ENCODE measurements at regions not wholly inside any gene's neighbourhood (a gene's known extent, or its start where the extent isn't known, plus 50 kb on each side); places are given as distances from the start of the nearest gene placed in this dataset.

GRCh38 chr7:142454862-142455261 lies 197.0 kb upstream of the PRSS58 start:
- no peak for DNase-seq
- TF ChIP-seq CTCF (conservative IDR thresholded peaks at IDR 0.05) (no peak), EZH2 (IDR thresholded peaks at IDR 0.05; ENCODE audit: low read depth) (no peak)
- no peaks in the 10 kb centered on the region for H3K9me3 ChIP-seq (ENCODE audit: insufficient read depth, low read depth)
- POLR2A ChIA-PET (ENCODE audit: unreplicated experiment) = interaction anchor here (0.6 kb wide), 1 partner anchor 123 kb away, joined by 6 read pairs; no protein-coding TSS in a partner anchor
- H2AFZ ChIP-seq = no peak overlapping the region
- no peak overlapping the region for H3K27ac ChIP-seq
- H3K4me3 ChIP-seq = no peak overlapping the region
- no TSS peak for BruUV-seq (replicated peaks)
- no peak overlapping the region for H3K4me2 ChIP-seq
- intact Hi-C loops (cut with micrococcal nuclease; ENCODE audit: unreplicated experiment) = loop anchor here (5.0 kb wide), 2 partner anchors 132 to 478 kb away; no protein-coding TSS in a partner anchor
- peaks cover 5% of the 10 kb centered on the region; the same call in 1 of the 2 replicates for H3F3A ChIP-seq (ENCODE audit: insufficient read depth, low read depth)
- no peaks in the 10 kb centered on the region for H3K36me3 ChIP-seq (ENCODE audit: low read depth)
- no peaks in the 10 kb centered on the region for H3K79me2 ChIP-seq (ENCODE audit: low read depth)
- no peaks in the 10 kb centered on the region for H3K9me2 ChIP-seq (ENCODE audit: insufficient read depth)
- H3K4me1 ChIP-seq (replicated peaks; ENCODE audit: insufficient read depth) = peaks cover 9% of the 10 kb centered on the region
- CTCF ChIA-PET = no interaction called here
- no peaks in the 10 kb centered on the region for H3K27me3 ChIP-seq (ENCODE audit: insufficient read depth, low read depth)
- H4K20me1 ChIP-seq (ENCODE audit: insufficient read depth) = no peaks in the 10 kb centered on the region

GRCh38 chr7:142452791-142453190 lies 194.9 kb upstream of the PRSS58 start:
- Histone ChIP-seq H2AFZ (no peak overlapping the region), H3K36me3 (ENCODE audit: low read depth) (no peaks in the 10 kb centered on the region), H3K27me3 (ENCODE audit: insufficient read depth, low read depth) (no peaks in the 10 kb centered on the region), H3K27ac (no peak overlapping the region), H3K4me2 (no peak overlapping the region), H3K9me3 (ENCODE audit: insufficient read depth, low read depth) (no peaks in the 10 kb centered on the region), H3K79me2 (ENCODE audit: low read depth) (no peaks in the 10 kb centered on the region), H4K20me1 (ENCODE audit: insufficient read depth) (no peaks in the 10 kb centered on the region), H3F3A (ENCODE audit: insufficient read depth, low read depth) (no peaks in the 10 kb centered on the region), H3K4me1 (replicated peaks; ENCODE audit: insufficient read depth) (no peaks in the 10 kb centered on the region), H3K4me3 (no peak overlapping the region), H3K9me2 (ENCODE audit: insufficient read depth) (no peaks in the 10 kb centered on the region)
- no peak for DNase-seq
- ChIA-PET POLR2A (ENCODE audit: unreplicated experiment) (no interaction called here), CTCF (no interaction called here)
- intact Hi-C loops (cut with micrococcal nuclease; ENCODE audit: unreplicated experiment) = no loop called here
- TF ChIP-seq CTCF (conservative IDR thresholded peaks at IDR 0.05) = no peak
- TF ChIP-seq EZH2 (IDR thresholded peaks at IDR 0.05; ENCODE audit: low read depth) = no peak
- no TSS peak for BruUV-seq (replicated peaks)

- no TSS peak for BruUV-seq (replicated peaks)
- H3K4me3 ChIP-seq = no peak overlapping the region
- no peaks in the 10 kb centered on the region for H3K9me2 ChIP-seq (ENCODE audit: insufficient read depth)
- DNase-seq = no peak
- H3F3A ChIP-seq (ENCODE audit: insufficient read depth, low read depth) = no peaks in the 10 kb centered on the region
- H3K27me3 ChIP-seq (ENCODE audit: insufficient read depth, low read depth) = no peaks in the 10 kb centered on the region
- no peak overlapping the region for H2AFZ ChIP-seq
- ChIA-PET POLR2A (ENCODE audit: unreplicated experiment) (no interaction called here), CTCF (interaction anchor here (0.5 kb wide), 1 partner anchor 313 kb away, joined by 4 read pairs; no protein-coding TSS in a partner anchor)
- intact Hi-C loops (cut with micrococcal nuclease; ENCODE audit: unreplicated experiment) = no loop called here
- H3K4me1 ChIP-seq (replicated peaks; ENCODE audit: insufficient read depth) = no peaks in the 10 kb centered on the region
- TF ChIP-seq EZH2 (IDR thresholded peaks at IDR 0.05; ENCODE audit: low read depth) (no peak), CTCF (conservative IDR thresholded peaks at IDR 0.05) (no peak)
- H3K27ac ChIP-seq = no peak overlapping the region
- no peaks in the 10 kb centered on the region for H3K9me3 ChIP-seq (ENCODE audit: insufficient read depth, low read depth)
- H3K4me2 ChIP-seq = no peak overlapping the region
- no peaks in the 10 kb centered on the region for H4K20me1 ChIP-seq (ENCODE audit: insufficient read depth)
- no peaks in the 10 kb centered on the region for H3K79me2 ChIP-seq (ENCODE audit: low read depth)
- H3K36me3 ChIP-seq (ENCODE audit: low read depth) = no peaks in the 10 kb centered on the region
These were observed 194.0 kb upstream of the PRSS58 start for GRCh38 chr7:142451817-142452216.

Measured in PC-9 (cell line).